ENCODE measurements at regions not wholly inside any gene's neighbourhood (a gene's known extent, or its start where the extent isn't known, plus 50 kb on each side); places are given as distances from the start of the nearest gene placed in this dataset.

DNA sequence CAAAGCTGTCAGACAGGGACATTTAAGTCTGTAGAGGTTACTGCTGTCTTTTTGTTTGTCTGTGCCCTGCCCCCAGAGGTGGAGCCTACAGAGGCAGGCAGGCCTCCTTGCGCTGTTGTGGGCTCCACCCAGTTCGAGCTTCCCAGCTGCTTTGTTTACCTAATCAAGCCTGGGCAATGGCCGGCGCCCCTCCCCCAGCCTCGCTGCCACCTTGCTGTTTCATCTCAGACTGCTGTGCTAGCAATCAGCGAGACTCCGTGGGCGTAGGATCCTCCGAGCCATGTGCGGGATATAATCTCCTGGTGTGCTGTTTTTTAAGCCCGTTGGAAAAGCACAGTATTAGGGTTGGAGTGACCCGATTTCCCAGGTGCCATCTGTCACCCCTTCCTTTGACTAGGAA is 454.2 kb upstream of the CCDC196 start:
- peak; percentile 25 for DNase-seq

DNA sequence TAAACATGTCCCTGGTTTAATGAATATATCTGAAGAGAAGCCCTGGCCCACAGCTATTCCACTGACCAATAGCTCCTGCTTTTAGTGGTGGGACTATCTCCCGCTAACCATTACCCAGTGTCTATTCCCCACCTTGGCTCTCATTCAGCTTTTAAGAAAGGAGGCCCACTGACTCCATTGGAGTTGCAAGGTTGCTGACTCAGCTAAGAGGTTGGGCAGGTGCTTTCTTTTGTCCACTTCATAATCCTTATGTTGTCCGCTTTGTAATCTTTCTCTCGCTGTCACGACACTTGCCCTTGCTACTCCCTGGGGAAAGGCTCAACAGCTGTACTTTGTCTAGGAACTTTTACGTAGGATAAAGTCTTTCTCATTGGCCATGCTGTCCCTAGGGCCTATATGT is 453.4 kb upstream of the CCDC196 start:
- no peak for DNase-seq

DNA sequence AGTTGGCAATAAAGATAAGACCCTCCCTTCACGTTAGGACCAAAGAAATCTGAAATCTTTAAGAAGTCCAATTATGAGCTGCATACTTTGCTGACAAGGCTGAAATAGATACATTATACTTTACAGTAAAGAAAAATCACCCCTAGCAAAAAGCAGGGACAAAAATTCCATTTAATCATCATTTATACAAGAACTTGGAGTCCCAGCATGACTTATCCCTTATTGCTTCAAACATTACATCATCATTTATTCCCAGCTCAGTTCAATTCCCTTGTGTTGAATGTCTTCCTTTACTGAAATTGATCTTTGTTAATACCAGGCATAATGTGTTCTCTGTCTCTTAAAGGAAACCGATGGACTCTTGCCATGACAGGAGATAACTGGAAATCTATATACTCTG is 449.6 kb upstream of the CCDC196 start:
- DNase-seq, result no peak

DNA sequence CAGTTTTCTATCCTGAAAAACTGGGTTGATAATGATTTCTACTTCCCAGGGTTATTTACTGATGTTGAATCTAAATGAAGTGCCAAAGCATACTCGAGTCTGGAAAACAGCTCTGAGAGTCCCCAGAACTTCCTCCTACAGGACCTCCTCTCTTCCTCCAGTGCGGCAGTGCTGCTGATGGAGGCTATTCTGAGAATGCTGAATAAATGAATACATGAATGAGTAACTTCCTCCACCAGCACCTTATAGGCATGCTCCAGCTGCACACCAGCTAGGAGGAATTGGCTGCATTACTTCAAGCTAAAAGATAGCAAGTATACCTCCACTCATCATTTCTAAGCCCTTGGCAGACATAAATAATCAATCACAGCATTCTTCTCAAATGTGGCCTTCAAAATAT is 448.8 kb upstream of the CCDC196 start:
- no peak for DNase-seq

DNA sequence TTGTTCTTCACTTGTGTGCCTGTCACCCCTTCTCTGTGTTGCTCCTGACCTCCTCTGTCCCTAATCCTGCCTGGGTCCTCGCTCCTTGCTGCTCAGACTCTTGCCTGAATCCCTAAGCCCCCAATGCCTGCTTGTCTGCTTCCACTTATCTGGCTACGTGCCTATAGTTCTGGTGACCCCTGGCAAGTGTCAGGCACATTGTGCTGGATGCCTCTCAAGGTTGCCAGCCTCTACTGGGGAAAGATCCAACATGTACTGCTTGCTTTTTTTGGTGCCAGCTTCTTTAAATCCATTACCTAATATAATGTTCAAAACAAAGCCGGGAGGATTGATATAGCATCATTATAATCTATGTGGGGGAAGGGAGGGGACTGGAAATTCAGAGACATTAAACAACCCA is 448.0 kb upstream of the CCDC196 start:
- no peak for DNase-seq

DNA sequence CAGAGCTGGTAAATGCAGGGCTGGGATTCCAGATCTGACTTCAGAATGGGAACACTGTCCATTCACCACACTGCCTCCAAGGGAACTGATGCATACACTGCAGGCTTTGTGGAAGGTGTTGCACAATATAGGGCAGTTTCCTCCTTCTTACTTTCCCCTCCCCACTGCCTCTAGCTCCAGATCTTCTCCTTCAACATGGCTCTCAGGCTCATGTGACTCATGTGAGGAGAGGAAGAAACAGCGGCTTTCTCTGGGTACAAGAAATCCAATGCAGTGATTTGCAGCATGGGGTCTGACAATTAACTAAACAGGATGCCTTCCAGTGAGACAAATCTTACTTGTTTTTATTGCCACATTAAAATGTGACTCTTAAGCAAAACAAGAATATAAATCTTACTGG is 447.6 kb upstream of the CCDC196 start:
- DNase-seq, result peak; percentile 58

DNA sequence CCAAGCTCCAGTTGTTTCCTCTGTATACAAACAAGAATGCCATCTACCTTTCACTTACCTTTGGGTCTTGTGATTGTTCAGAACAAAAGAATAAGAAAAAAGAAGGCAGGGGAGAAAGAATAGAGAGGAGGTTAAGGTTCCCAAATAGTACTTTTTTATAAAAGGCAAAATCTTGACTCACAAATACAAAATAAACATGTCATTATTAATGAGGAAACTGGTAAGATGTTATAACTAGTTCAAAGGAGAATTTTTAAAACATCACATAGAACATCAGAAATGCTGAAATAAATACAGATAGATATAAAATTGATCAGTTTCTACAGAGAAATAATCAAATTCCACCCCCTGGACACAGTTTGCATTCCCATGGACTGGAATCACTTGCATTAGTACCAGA is 446.7 kb upstream of the CCDC196 start:
- DNase-seq, result no peak

DNA sequence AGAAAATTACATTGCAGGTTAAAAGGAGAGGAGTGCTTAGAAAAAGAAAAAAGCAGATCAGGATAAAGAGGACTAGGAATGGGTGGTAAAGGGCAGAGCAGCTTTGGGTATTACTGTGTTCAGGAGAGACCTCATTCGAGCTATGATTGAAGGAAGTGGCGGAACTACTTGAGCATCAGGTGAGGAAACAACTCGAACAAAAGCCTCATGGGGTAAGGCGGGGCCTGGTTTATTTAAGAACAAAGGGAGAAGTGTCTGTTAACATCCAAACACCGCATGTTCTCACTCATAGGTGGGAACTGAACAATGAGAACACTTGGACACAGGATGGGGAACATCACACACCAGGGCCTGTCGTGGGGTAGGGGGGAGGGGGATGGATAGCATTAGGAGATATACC is 444.6 kb upstream of the CCDC196 start:
- DNase-seq, result peak; percentile 77

DNA sequence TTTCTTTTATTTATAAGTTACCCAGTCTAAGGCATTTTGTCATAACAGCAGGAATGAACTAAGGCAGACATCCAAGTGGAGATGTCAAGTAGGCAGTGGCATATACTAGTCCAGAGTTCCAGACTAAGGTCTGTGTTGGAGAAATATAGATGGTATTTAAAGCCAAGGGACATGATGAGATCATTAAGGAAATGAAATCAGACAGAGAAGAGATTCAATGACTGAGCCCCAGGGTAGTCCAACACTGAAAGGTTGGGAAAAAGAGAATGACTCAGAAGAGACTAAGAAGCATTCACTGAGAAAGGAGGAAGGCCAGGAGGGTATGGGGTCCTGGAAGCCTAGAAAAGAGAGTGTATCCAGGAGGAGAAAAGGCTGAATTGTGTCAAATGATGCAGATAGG is 442.2 kb upstream of the CCDC196 start:
- DNase-seq, result peak; percentile 20

DNA sequence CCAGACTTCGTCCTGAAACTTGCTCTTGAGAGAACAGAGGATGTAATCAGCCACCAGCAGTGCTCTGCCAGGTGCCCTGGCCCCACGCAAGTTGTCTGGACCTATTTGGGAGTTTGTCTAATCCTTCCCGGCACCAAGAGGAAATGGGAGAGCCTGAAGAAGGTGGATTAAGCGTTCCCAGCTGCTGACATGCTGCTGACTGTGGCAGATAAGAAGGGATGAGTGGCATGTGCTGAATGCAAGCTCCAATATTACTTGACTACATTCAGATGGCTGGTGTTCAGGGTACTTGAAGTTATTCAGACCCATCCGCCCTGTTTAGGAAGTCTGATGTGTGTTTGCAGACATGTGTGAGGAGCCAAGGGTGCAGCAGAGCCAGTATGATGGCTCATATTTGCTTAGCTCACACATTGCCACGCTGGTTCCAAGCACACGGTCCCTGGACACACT is 440.6 kb upstream of the CCDC196 start:
- DNase-seq, result peak; percentile 44

DNA sequence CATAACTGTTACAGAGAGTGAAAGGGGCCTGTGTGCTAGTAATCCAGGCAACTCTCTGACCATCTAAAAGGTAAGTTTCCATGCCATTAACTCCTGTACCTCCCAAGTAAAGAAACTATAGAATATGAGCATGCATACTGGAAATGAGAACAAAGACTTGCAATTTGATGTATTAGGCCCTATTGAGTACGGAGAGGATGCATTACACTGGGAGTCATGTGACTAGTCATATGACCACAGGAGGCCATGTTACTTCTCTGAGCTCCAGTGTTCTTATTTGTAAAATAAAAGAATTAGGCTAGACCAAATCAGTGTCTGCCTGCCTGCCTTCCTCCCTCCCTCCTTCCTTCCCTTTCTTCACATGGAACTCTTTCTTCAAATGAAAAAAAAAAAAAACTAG is 440.1 kb upstream of the CCDC196 start:
- no peak for DNase-seq

DNA sequence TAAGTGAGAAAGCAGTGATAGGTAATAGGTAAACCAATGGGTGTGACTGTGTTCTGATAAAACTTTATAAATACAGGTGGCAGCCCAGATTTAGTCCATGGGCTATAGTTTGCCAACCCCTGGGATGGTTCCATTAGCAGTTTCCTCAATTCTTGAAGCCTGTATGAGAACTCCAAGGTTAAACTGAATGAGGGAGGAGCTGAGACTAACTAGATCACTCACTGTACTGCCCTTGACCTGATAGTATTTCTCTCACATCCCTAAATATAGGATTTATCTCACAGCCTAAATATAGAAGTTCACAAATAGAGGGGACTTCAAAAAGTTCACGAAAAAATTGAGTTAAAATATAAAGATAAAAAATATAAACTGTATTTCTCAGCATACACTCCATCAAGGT is 439.6 kb upstream of the CCDC196 start:
- no peak for DNase-seq

DNA sequence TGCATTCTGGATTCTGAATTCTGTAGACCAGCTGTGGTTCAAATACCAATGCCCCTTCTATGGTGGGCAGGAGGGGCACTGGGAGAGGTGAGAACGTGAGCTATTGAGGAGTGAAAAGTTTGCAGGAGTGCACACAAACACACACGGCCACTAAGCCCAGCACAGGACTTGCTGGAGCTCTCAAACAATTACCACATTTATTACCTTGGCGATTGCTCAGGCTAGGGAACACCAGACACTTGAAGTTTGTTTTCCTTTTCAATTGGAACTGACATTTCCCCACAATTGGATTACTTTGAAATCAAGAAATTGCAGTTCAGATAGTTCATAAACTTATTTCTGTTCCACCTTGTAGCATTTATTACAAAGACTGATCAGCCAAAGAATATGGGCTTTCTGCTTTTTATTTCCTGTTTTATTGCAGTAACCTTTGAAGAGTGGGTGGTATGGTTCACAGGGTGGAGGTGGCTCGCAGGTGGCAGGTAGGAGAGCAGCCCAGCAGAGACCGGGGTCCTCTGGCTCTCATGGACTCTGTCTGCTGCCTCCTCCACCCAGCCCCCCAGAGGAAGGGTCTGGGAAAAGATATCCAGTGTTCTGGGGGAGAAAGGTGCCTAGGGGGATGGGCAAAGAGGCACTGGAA is 429.8 kb upstream of the CCDC196 start:
- DNase-seq, result no peak

DNA sequence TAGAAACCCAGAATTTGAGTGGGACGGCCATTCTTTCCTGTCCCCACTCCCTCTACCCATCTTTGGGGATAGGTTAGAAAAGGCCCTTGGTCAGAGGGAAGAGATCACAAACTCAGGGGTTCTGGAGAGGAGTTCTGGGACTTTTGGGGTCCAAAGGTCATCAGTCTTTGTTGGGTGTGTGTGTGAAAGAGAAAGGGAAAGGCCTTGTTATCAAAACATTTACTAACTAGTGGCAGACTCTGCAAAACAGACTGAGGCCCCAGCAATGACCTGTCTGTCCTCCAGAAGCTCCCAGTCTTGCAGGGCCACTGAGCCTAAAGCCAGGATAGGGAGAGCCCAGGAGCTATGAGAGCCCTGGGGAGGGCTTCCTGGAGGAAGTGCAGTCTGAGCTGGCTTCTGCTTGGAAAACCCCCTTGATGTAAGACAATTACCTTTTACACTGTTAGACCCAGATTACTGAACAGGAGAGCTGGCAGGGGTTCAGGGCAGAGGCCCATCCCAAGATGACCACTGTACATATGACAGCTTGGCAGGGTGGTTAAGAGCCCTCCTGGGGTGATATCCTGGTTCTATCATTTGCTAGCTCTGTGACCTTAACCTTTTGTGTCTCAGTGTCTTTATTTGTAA is 429.1 kb upstream of the CCDC196 start:
- peak; percentile 17 for DNase-seq

DNA sequence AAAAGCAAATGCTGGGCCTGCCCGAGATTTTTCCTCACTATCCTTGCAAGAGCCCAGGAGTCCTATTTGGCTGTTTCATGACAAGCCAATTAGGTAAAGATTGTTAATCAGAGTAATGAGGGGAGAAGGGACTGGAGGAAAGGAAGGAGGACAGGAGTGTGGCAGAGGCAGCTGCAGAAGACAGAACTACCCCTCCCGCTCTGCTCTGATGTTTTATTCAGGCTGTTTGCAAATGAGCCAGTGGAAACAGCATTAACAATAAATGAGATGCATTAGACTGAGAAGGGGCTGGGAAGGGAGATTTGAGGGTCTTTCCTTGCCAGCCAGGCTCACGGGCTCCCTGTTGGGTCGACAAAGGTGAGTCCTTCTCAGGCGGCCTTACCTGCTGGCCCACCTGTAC is 421.0 kb upstream of the CCDC196 start:
- DNase-seq, result no peak

DNA sequence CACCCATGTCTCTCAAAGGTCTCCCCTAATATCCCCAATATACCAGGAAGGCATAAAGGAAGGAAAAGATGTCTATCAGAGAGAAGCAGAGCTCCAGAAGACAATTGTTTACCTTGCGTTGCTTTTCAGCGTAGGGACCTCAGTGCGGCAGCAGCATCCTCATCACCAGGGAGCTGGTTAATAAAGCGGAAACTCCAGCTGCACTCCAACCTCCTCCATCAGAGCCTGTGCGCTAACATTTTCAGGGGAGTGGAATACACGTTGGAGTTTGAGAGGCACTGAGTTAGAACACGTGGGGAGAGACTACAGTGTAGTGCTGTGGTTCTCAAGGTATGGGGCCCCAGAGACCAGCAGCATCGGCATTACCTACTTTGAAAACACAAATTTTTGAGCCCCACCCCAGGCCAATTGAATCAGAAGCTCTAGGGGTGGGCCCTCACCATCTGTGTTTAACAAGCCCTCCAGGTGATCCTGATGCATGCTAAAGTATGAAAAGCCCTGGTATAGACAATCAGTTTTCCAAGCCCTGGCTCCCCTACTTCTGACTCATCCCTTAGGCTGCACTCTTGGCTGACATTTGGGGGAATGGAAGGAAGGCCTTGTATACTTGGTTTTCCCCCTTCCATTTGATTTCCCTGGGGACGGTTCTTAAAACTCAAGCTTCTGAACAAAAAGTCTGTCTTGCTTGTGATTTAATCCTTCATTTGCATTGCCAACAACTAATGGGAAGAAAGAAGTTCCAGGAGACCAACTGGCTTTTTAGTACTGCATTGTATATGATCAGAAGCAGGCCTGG is 419.0 kb upstream of the CCDC196 start:
- peak; percentile 45 for DNase-seq

DNA sequence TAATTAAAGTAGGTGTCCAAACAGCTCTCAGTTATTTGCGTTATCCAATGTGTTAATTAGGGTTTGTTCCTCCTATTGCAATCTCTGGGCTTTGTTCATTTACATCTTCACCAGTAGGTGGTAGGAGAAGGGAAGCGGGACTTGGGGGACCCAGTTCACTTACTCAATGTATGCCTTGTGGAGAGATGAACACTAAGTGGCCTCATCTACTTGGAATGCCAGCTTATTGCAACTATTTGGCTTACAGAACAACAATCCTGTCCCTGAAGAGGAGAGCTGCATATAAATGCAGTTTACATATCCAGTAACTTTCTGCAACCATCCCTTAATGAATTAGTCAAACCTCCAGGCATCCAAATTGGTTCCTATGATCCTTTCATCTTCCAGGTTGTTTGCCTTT is 417.1 kb upstream of the CCDC196 start:
- DNase-seq, result no peak

DNA sequence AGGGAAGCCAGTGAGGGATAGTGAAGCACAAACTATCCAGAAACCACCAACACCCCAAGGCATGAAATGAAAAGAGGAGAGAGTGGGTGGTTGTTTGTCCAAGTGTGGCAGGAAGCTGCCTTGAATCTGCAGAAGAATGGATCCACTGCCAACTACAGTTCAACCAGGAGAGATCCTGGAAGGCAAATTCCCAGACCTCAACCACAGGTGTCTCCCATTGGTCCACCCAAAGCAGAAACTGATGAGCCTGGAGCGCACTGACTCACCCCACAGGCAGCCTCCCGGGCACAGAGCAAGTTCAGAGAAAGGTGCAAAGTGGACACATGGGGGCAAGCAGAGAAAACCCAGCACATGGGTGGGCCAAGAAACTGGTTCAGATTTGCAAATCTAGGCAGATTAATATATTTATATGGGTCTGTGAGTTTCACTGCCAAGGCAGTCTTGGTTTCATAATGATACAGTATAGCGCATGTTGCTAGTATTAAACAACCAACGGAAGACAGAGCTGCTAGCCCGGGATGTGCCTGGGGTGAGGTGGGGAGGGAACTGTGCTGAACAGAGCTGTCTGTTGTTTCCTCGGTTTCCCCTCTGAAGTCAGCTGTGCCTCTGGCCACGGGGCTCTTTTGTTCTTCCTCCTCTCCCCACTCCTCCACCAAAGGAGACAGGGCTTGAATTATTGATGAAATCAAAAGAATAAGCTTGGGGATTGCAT is 416.2 kb upstream of the CCDC196 start:
- DNase-seq, result peak; percentile 14

DNA sequence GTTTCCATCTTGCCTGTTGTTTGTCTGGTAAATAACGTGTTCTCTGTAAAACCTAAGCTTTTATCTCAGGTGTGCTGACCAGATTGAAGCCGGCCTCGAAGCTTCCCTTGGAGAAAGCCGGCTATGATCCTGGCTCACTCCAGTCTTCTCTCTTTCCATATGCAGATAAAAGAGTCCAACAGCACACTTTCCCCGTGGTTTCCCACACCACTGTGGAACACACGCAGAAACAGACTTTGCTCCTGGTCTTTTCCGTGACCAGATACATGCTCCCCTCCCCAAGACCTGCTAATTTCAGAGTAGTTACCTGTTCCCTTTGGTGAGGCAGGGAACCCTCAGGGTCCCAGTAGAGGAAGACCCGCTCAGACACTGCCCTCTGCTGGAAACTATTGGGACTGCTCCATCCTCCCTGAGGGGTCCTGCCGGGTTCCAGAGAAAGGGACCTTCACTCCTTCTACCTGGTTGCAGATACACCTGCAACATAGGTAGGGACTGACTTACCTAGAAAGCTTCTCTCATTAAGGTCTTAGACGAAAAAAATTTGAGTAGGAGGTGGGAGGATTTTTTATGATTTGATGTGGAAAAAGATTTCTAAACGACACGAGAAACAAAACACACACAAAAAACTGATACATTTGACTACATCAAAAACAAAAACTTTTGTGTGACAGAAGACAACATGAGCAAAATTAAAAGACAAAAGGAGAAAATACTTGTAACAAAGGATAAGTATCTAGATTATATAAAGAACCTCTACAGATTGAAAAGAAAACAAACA is 415.4 kb upstream of the CCDC196 start:
- peak; percentile 73 for DNase-seq

DNA sequence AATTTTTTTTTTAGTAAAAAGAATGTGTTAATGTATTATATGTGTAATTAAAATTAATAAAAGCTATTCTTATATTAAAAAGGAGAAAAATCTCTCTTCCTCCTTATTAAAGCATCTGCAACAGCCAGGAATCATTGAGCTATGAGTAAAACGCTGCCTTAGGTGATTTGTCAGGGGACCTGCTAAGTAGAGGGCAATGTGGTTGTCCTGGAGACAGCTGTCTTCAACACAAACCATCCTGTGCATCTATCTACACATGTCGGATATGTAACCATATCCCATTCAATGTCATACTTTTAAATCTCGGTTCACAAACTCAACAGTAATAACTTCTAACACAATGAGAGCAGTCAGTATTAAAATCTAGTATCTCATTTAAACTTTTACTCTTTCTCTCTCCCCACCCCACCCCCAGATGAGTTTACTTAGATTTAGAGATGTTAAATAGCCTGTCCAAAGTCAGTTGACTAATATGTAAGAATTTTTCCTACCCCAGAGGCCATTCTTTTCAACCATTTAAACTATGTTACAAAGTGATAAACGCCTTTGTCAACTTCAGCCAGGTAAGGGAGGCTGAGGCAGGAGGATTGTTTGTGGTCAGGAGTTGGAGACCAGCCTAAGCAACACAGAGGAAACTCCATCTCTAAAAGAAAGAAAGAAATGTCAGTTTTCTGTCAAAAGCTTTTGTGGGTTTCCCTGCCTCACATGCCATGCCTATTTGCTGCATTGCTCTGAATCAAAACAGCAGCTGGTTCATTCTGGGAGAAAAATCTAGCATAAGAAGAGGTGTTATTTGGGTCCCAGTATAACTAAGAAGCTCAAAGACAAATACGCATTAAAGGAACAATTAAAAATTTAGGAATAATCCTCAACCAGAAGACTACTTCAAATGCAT is 413.7 kb upstream of the CCDC196 start:
- DNase-seq, result no peak

DNA sequence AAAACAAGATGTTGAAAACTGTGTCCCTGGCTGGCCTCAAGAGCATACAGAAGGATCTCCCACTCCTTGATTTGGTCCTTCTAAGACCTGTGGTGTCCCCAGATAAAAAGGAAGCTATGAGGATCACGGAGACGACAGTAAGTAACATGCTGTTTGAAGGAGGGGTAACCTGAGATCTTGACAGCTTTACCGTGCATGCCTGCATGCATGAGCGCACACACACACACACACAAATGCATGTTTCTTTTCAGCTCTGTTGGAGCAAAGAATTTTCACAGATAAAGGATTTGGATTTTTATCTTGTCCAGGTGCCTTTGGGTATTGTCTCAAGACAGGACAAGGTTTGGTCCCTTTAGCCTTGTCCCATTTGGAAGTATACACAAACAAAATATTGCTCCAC is 411.6 kb upstream of the CCDC196 start:
- peak; percentile 54 for DNase-seq

DNA sequence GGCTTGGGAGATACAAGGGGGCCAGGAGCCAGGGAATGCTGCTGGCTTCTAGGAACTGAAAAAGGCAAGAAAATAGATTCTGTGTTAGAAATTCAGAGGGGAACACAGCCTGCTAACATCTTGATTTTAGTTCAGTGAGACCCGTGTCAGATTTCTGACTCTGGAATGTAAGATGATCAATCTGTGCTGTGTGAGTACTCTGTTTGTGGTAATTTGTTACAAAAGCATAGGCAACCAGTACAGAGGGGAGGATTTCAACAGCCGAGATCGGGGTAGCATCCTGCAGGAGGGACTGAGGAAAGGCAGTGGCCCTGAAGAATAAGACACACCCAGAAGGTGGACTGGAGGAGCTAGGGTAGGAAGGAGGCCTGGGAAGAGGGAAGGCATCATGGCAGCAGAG is 410.0 kb upstream of the CCDC196 start:
- DNase-seq, result no peak

All from NCI-H69 (cell line).